AG09319 (cell line): ENCODE measurements at regions not wholly inside any gene's neighbourhood (a gene's known extent, or its start where the extent isn't known, plus 50 kb on each side); places are given as distances from the start of the nearest gene placed in this dataset.
"Not testable (repeated sequence)": the region's sequence is repeated elsewhere in the genome, so short reads cannot be mapped to it uniquely, and the experiment has no call there.

Experiments used
- DNase-seq: peaks from one replicate; pipeline ENCODE4 v3.0.0-alpha.2; 2010; ENCODE audit warnings: low read depth; ENCODE audit errors: extremely low read depth
- TF ChIP-seq, protein P1 (sequence below): IDR thresholded peaks from 2 replicates; pipeline ENCODE4 v1.5.1; 2011; ENCODE audit warnings: low read depth, mild to moderate bottlenecking, inconsistent platforms, low read length, moderate library complexity

DNA sequence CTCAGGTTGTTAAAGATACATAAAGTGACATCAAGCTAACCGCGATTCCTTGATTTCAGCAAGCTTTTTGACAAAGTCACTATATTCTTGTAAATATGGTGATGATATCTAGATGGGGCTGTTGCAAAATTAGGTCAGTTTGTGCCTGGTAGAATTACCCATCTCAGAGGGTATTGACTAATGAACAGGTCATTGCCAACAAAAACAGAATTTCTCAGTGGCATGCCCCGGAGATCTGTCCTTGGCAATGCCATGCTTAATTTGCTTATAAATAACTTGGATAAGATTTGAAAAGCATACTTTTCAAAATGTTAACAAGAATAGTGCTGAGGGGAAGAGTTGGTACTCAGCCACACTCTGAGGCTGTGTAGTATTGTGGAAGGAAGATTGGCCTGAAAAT, 783.3 kb upstream of the SEMA6A start:
- DNase-seq: no peak
- TF ChIP-seq, protein P1, sequence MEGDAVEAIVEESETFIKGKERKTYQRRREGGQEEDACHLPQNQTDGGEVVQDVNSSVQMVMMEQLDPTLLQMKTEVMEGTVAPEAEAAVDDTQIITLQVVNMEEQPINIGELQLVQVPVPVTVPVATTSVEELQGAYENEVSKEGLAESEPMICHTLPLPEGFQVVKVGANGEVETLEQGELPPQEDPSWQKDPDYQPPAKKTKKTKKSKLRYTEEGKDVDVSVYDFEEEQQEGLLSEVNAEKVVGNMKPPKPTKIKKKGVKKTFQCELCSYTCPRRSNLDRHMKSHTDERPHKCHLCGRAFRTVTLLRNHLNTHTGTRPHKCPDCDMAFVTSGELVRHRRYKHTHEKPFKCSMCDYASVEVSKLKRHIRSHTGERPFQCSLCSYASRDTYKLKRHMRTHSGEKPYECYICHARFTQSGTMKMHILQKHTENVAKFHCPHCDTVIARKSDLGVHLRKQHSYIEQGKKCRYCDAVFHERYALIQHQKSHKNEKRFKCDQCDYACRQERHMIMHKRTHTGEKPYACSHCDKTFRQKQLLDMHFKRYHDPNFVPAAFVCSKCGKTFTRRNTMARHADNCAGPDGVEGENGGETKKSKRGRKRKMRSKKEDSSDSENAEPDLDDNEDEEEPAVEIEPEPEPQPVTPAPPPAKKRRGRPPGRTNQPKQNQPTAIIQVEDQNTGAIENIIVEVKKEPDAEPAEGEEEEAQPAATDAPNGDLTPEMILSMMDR: no peak

DNA sequence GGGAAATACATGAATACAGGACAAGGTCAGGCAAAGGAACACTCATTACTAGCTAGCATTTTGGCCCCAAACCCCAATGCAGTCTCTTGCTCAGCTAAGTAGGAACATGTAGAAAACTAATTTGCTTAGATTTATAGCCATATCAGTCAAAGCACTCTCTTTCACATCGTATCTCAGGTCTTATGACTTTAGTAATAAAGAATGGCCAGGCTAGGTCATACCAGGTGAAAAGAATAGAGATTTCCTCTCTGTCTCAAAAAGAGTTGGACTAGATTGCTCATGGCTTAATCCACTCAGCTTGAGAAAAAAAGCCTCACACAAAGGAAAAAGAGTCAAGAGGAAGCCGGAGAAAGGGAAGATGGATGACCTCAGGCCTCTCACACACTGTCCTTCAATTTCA, 772.7 kb upstream of the SEMA6A start:
- TF ChIP-seq, protein P1: no peak
- no peak for DNase-seq

DNA sequence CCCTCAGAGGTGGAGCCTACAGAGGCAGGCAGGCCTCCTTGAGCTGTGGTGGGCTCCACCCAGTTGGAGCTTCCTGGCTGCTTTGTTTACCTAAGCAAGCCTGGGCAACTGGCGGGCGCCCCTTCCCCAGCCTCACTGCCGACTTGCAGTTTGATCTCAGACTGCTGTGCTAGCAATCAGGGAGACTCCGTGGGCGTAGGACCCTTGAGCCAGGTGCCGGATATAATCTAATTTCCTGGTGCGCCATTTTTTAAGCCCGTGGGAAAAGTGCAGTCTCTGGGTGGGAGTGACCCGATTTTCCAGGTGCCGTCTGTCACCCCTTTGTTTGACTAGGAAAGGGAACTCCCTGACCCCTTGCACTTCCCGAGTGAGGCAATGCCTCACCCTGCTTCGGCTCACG, 769.1 kb upstream of the SEMA6A start:
- DNase-seq: not testable (repeated sequence)

DNA sequence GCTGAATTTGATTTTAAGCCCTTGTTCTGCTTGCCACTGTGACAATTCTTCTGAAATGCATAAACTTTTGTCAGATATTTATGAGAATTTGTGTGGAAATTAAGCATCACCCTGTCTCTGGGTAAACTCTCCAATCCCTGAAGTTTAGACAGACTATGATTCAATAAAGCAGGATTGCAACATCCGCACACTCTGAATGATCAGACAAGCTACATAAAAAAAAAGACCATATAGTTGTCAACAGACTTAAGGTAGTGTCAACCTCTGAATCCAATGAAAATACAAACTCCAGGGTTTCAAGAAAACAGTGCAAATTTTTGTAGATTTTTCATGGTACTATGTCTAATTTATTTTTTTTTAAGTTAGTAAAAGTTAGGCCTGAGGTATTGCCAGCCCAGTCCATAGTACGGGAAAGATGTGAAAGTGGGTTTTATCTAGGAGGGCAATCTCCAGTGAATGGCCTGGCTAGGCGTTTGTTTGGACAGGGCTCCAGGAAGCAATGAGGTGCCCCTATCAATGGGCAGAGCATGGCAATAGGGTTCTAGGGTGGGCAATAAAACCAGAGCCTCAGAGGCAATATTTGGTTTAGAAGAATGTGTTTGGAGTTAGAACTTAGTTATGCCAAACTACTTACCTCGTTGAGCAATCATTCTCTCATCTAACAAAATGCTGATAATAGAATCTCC, 762.6 kb upstream of the SEMA6A start:
- no peak for DNase-seq
- TF ChIP-seq, protein P1: no peak

DNA sequence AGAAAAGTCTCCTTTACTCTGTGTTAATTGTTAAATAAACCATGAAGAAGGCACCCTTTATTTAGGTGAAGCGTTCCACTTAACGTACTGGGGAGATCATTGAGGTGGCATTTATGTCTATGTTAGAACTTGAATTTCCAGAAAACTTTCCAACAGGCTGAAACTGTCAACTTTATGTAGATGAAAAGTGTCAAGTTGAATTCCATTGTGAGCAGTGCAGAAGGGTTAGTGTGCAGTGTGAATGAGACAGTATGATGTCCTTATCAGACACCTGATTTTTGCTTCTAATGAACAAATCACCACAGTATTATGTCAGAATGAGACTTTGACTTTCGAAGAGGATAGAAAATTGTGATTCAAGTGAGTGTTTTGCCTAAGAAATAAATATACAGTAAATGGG, 761.6 kb upstream of the SEMA6A start:
- TF ChIP-seq, protein P1: no peak
- DNase-seq: no peak

DNA sequence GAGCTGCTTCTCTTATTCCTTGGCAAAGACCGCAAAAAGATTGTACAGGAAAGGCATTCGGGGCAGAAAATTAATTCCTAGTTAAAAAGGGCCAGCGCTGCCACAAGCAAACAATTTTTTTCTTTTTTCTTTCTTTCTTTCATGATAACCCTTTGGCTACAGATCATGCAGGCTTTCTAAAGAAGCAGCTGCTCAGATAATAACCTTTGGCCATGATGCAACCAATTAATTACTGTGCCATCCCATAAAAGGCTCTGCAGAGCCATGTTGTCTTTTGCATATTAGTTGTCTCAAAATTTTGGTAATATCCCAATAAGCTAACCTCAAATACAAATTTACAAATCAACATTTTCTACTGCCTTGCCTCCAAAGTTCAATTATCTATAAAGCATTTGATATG, 758.4 kb upstream of the SEMA6A start:
- TF ChIP-seq, protein P1: no peak
- DNase-seq: no peak

DNA sequence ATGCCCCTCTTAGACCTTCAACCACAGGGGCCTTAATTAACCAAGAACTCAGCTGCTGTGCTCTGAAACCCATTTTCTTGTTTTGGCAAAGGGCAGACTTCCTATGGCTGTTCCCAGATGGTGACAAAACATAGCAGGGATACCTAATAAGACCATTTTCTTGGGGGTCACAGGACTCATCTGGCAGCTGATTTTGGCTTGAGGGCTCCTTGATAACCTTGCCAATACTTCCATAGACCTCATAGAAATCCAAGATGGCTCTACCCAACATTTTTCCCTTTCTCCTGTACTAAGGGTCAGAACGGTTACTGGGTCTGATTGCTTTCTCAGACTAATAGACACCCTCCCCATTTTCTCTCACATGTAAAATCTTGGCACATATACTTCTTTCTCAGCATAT, 757.7 kb upstream of the SEMA6A start:
- TF ChIP-seq, protein P1: no peak
- no peak for DNase-seq

DNA sequence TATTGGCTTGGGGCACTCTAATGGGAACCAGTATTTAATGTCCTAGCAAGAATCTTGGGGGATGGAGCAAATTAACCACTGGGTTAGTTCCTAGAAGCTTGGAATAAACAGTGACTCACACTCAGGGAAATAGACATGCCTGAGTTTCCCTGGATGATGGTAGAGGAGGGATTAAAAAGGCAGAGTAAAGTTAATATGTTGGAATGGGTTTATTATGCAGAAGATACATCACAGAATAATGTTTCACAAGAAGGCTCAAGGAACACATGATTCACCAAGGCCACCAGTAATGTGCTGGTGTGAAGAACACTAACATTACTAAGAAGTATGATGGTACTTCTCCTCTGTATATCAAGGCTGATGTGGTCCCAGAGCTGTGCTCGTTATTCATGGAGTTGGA, 752.9 kb upstream of the SEMA6A start:
- TF ChIP-seq, protein P1: no peak
- DNase-seq: no peak
